Vagina (tissue), 2 donors: ENCODE measurements at regions not wholly inside any gene's neighbourhood (a gene's known extent, or its start where the extent isn't known, plus 50 kb on each side); places are given as distances from the start of the nearest gene placed in this dataset.

ENCODE experiments used
- POLR2A ChIP-seq, 2 donors: fragments of 450-650 bp; IDR thresholded peaks; one replicate each; pipeline ENCODE4 v1.6.1; 2017; ENCODE audit warnings: antibody characterized with exemption in 2 of 2, mild to moderate bottlenecking in 2 of 2, moderate library complexity in 2 of 2
- TF ChIP-seq, protein P1 (sequence below), 3 experiments: fragments of 450-650 bp in 2 of 3; fragments of 200-600 bp in 1 of 3; sonication (generic) in 1 of 3; IDR thresholded peaks; one replicate each; pipeline ENCODE4 v1.5.1; 2017 to 2019; ENCODE audit warnings: antibody characterized with exemption in 3 of 3, mild to moderate bottlenecking in 2 of 3, moderate library complexity in 2 of 3

DNA sequence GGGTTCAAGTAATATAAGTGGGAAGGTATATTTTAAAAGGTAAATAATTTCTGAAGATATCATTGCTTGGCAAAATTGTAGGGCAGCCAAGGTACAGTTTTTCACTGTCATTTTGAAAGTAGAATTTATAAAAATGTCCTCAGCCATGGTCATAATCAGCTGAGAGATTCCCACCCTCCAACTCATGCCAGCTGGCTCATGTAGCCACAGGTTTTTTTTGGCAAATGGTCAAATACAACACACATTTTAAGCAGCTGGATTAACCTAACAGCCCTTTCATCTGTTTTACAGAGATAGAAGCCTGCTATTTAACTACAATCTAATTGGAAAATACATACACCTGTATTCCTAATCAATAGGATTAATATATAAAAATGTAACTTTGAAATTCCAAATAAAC is 619.2 kb upstream of the SGCG start:
- TF ChIP-seq POLR2A (IDR thresholded peaks at IDR 0.05): no peak
- TF ChIP-seq, protein P1, sequence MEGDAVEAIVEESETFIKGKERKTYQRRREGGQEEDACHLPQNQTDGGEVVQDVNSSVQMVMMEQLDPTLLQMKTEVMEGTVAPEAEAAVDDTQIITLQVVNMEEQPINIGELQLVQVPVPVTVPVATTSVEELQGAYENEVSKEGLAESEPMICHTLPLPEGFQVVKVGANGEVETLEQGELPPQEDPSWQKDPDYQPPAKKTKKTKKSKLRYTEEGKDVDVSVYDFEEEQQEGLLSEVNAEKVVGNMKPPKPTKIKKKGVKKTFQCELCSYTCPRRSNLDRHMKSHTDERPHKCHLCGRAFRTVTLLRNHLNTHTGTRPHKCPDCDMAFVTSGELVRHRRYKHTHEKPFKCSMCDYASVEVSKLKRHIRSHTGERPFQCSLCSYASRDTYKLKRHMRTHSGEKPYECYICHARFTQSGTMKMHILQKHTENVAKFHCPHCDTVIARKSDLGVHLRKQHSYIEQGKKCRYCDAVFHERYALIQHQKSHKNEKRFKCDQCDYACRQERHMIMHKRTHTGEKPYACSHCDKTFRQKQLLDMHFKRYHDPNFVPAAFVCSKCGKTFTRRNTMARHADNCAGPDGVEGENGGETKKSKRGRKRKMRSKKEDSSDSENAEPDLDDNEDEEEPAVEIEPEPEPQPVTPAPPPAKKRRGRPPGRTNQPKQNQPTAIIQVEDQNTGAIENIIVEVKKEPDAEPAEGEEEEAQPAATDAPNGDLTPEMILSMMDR (IDR thresholded peaks at IDR 0.05): no peak
